Osteocyte (in vitro differentiated cells): ENCODE measurements at regions not wholly inside any gene's neighbourhood (a gene's known extent, or its start where the extent isn't known, plus 50 kb on each side); places are given as distances from the start of the nearest gene placed in this dataset.

Experiments used
- DNase-seq: peaks from one replicate; pipeline ENCODE4 v3.0.0; 2021; ENCODE audit warnings: mixed read lengths; ENCODE audit not compliant: unreplicated experiment; ENCODE audit errors: extremely low spot score
- H3K27ac Mint-ChIP-seq: one replicate; pipeline ENCODE4 v1.8.0; 2021; ENCODE audit warnings: mild to moderate bottlenecking, mixed read lengths; ENCODE audit not compliant: unreplicated experiment
- H3K27me3 Mint-ChIP-seq: one replicate; pipeline ENCODE4 v1.8.0; 2021; ENCODE audit warnings: mixed read lengths; ENCODE audit not compliant: unreplicated experiment
- H3K36me3 Mint-ChIP-seq: one replicate; pipeline ENCODE4 v1.8.0; 2021; ENCODE audit warnings: mixed read lengths; ENCODE audit not compliant: unreplicated experiment
- H3K4me1 Mint-ChIP-seq: one replicate; pipeline ENCODE4 v1.8.0; 2021; ENCODE audit warnings: mixed read lengths; ENCODE audit not compliant: unreplicated experiment
- H3K4me3 Mint-ChIP-seq: one replicate; pipeline ENCODE4 v1.8.0; 2021; ENCODE audit warnings: mild to moderate bottlenecking, moderate library complexity, mixed read lengths; ENCODE audit not compliant: unreplicated experiment
- H3K9me3 Mint-ChIP-seq: one replicate; pipeline ENCODE4 v1.8.0; 2021; ENCODE audit warnings: mixed read lengths; ENCODE audit not compliant: unreplicated experiment
- CTCF ChIP-seq: fragments of 200-600 bp; sonication (generic); IDR thresholded peaks from 2 replicates; pipeline ENCODE4 v1.5.0; 2021; ENCODE audit warnings: antibody characterized with exemption, mild to moderate bottlenecking, moderate library complexity

- no peaks in the 10 kb centered on the region for H3K36me3 Mint-ChIP-seq
- H3K27me3 Mint-ChIP-seq: no peaks in the 10 kb centered on the region
- no peak overlapping the region for H3K27ac Mint-ChIP-seq
These were observed 169.4 kb downstream of the C1orf94 start for GRCh38 chr1:34346128-34346527.

GRCh38 chr1:34353409-34353808, 176.7 kb downstream of the C1orf94 start:
- DNase-seq: no peak
- no peaks in the 10 kb centered on the region for H3K36me3 Mint-ChIP-seq
- H3K9me3 Mint-ChIP-seq: peaks cover 22% of the 10 kb centered on the region
- no peak for TF ChIP-seq CTCF
- H3K4me1 Mint-ChIP-seq: no peaks in the 10 kb centered on the region
- no peak overlapping the region for H3K27ac Mint-ChIP-seq
- no peaks in the 10 kb centered on the region for H3K27me3 Mint-ChIP-seq
- no peak overlapping the region for H3K4me3 Mint-ChIP-seq

More at GRCh38 chr1:34346128-34346527, 169.4 kb downstream of the C1orf94 start:
- Mint-ChIP-seq H3K4me1 (no peaks in the 10 kb centered on the region), H3K4me3 (no peak overlapping the region), H3K9me3 (peaks cover 18% of the 10 kb centered on the region)
- DNase-seq: no peak
- no peak for TF ChIP-seq CTCF

GRCh38 chr1:34354367-34354766, 177.7 kb downstream of the C1orf94 start:
- H3K27me3 Mint-ChIP-seq: no peaks in the 10 kb centered on the region
- H3K4me3 Mint-ChIP-seq: no peak overlapping the region

GRCh38 chr1:34356853-34357252, 180.1 kb downstream of the C1orf94 start:
- TF ChIP-seq CTCF: no peak
- Mint-ChIP-seq H3K27ac (no peak overlapping the region), H3K4me3 (no peak overlapping the region), H3K36me3 (no peaks in the 10 kb centered on the region), H3K9me3 (peaks cover 25% of the 10 kb centered on the region), H3K27me3 (no peaks in the 10 kb centered on the region), H3K4me1 (no peaks in the 10 kb centered on the region)
- no peak for DNase-seq

More at GRCh38 chr1:34354367-34354766, 177.7 kb downstream of the C1orf94 start:
- Mint-ChIP-seq H3K9me3 (peaks cover 22% of the 10 kb centered on the region), H3K4me1 (no peaks in the 10 kb centered on the region), H3K27ac (no peak overlapping the region), H3K36me3 (no peaks in the 10 kb centered on the region)
- TF ChIP-seq CTCF: no peak
- no peak for DNase-seq

- peaks cover 32% of the 10 kb centered on the region for H3K9me3 Mint-ChIP-seq
- H3K4me1 Mint-ChIP-seq: no peaks in the 10 kb centered on the region
- H3K4me3 Mint-ChIP-seq: no peak overlapping the region
- no peak for TF ChIP-seq CTCF
- no peak overlapping the region for H3K27ac Mint-ChIP-seq
- no peaks in the 10 kb centered on the region for H3K27me3 Mint-ChIP-seq
- H3K36me3 Mint-ChIP-seq: no peaks in the 10 kb centered on the region
- DNase-seq: peak; percentile 63
These were observed 181.9 kb downstream of the C1orf94 start for GRCh38 chr1:34358636-34359035.
